Caco-2 (cell line): ENCODE measurements at regions not wholly inside any gene's neighbourhood (a gene's known extent, or its start where the extent isn't known, plus 50 kb on each side); places are given as distances from the start of the nearest gene placed in this dataset.

Source experiments
- BruUV-seq: library from RNA; stranded (reverse); fragments of 400-500 nt; replicated peaks from 2 replicates; lab custom pipeline; 2021; lab: Mats Ljungman, UMichigan
- CTCF ChIA-PET: fragments of 300-600 bp; sonication (Branson Sonifier 250); formaldehyde crosslinking; loops from one replicate; lab custom pipeline; 2022; ENCODE audit warnings: antibody characterized with exemption; lab: Charles Lee
- POLR2A ChIA-PET: fragments of 300-600 bp; sonication (Branson Sonifier 250); formaldehyde crosslinking; loops from one replicate; lab custom pipeline; 2022; ENCODE audit warnings: antibody characterized with exemption; lab: Charles Lee
- DNase-seq, 2 experiments: peaks; one replicate each; pipeline versions ENCODE4 v3.0.0 to v3.0.0-alpha.2; 2020 to 2022
- H3K27me3 ChIP-seq: replicated peaks from 2 replicates; pipeline ENCODE4 v1.6.0; 2011; ENCODE audit warnings: low read length; ENCODE audit not compliant: control insufficient read depth, insufficient read depth
- H3K36me3 ChIP-seq: 2 replicates; pipeline ENCODE4 v1.5.1; 2011; ENCODE audit warnings: low read length; ENCODE audit not compliant: control insufficient read depth, insufficient read depth
- H3K4me1 ChIP-seq: fragments of 250-450 bp; sonication (Bioruptor Pico); 2 replicates; pipeline ENCODE4 v1.5.1; 2020; ENCODE audit warnings: mild to moderate bottlenecking
- H3K4me3 ChIP-seq: 2 replicates; pipeline ENCODE4 v1.5.1; 2011; ENCODE audit warnings: low read depth, mild to moderate bottlenecking, control low read depth, low read length
- H3K9me3 ChIP-seq: fragments of 250-450 bp; sonication (Bioruptor Pico); 2 replicates; pipeline ENCODE4 v1.5.1; 2020; ENCODE audit warnings: mild to moderate bottlenecking, moderate library complexity
- H3K27ac Mint-ChIP-seq: one replicate; pipeline ENCODE4 v1.8.0; 2022; ENCODE audit warnings: mixed read lengths; ENCODE audit not compliant: unreplicated experiment
- H3K27me3 Mint-ChIP-seq: one replicate; pipeline ENCODE4 v1.8.0; 2022; ENCODE audit warnings: mixed read lengths; ENCODE audit not compliant: insufficient read depth, unreplicated experiment
- H3K36me3 Mint-ChIP-seq: one replicate; pipeline ENCODE4 v1.8.0; 2022; ENCODE audit warnings: mild to moderate bottlenecking, mixed read lengths; ENCODE audit not compliant: insufficient read depth, unreplicated experiment
- H3K4me1 Mint-ChIP-seq: one replicate; pipeline ENCODE4 v1.8.0; 2022; ENCODE audit warnings: low read depth, mixed read lengths; ENCODE audit not compliant: unreplicated experiment
- H3K4me3 Mint-ChIP-seq: one replicate; pipeline ENCODE4 v1.8.0; 2022; ENCODE audit warnings: mild to moderate bottlenecking, moderate library complexity, mixed read lengths; ENCODE audit not compliant: unreplicated experiment
- H3K9me3 Mint-ChIP-seq: one replicate; pipeline ENCODE4 v1.8.0; 2022; ENCODE audit warnings: mixed read lengths; ENCODE audit not compliant: unreplicated experiment
- CTCF ChIP-seq, 2 experiments: fragments of 200-600 bp in 1 of 2; IDR thresholded peaks; 1 replicate in 1 of 2; 2 replicates in 1 of 2; pipeline versions ENCODE4 v1.5.1 to v1.8.0; 2011 to 2022; ENCODE audit warnings: antibody characterized with exemption in 1 of 2, control low read depth in 1 of 2, inconsistent platforms in 1 of 2, low read depth in 1 of 2, low read length in 1 of 2, mild to moderate bottlenecking in 1 of 2, moderate library complexity in 1 of 2; ENCODE audit not compliant: insufficient read depth in 1 of 2, severe bottlenecking in 1 of 2, unreplicated experiment in 1 of 2
- intact Hi-C: fragments of 100-400 bp; cut with micrococcal nuclease; formaldehyde crosslinking; loops from one replicate; pipeline ENCODE4 v1.10.0; 2022; ENCODE audit not compliant: unreplicated experiment

DNA sequence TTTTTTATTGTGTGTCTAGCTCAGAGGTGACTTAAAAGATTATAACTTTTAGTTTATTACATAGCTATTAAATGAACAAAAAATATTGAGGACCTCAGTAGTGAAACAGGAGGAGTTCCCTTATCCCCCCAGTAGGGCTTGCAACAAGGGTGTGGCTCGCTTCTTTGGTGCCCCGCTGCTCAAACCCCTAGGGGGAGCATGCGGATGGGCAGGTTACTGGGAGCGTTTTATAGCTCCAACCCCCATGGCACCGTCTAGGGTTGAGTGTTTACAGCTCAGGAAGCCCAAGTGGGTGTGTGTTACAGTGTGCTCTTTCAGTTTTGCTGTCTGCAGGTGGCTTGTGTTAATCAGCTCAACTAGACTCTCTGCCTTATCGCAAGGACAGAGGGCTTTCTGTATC is 1513.7 kb downstream of the GRIK2 start:
- no peaks in the 10 kb centered on the region for H3K9me3 Mint-ChIP-seq
- no peaks in the 10 kb centered on the region for H3K36me3 Mint-ChIP-seq
- H3K4me1 Mint-ChIP-seq, result no peaks in the 10 kb centered on the region
- POLR2A ChIA-PET, result no interaction called here
- CTCF ChIA-PET, result interaction anchor here (0.6 kb wide), 1 partner anchor 180 kb away, joined by 3 read pairs; no protein-coding TSS in a partner anchor
- no peaks in the 10 kb centered on the region for H3K27me3 ChIP-seq
- no peak for DNase-seq
- no peaks in the 10 kb centered on the region for H3K4me1 ChIP-seq
- no peaks in the 10 kb centered on the region for H3K27me3 Mint-ChIP-seq
- TF ChIP-seq CTCF (IDR thresholded peaks at IDR 0.05; ENCODE audit: insufficient read depth in 1 of 2, low read depth in 1 of 2, low read length in 1 of 2, severe bottlenecking in 1 of 2, unreplicated experiment in 1 of 2), result no peak
- H3K27ac Mint-ChIP-seq, result no peak overlapping the region
- H3K36me3 ChIP-seq, result no peaks in the 10 kb centered on the region
- no peak overlapping the region for H3K4me3 Mint-ChIP-seq
- BruUV-seq, result no TSS peak
- intact Hi-C loops, result no loop called here
- no peaks in the 10 kb centered on the region for H3K9me3 ChIP-seq
- no peak overlapping the region for H3K4me3 ChIP-seq

GRCh38 chr6:102902471-102902870 is 1509.0 kb downstream of the GRIK2 start:
- no peak overlapping the region for H3K4me3 ChIP-seq
- Mint-ChIP-seq H3K36me3 (no peaks in the 10 kb centered on the region), H3K27ac (no peak overlapping the region), H3K4me3 (no peak overlapping the region), H3K27me3 (no peaks in the 10 kb centered on the region), H3K9me3 (peaks cover 10% of the 10 kb centered on the region), H3K4me1 (no peaks in the 10 kb centered on the region)
- intact Hi-C loops, result no loop called here
- no peaks in the 10 kb centered on the region for H3K27me3 ChIP-seq
- no peak for TF ChIP-seq CTCF (IDR thresholded peaks at IDR 0.05; ENCODE audit: insufficient read depth in 1 of 2, low read depth in 1 of 2, low read length in 1 of 2, severe bottlenecking in 1 of 2, unreplicated experiment in 1 of 2)
- no TSS peak for BruUV-seq
- DNase-seq, result no peak
- CTCF ChIA-PET, result no interaction called here
- POLR2A ChIA-PET, result no interaction called here
- H3K36me3 ChIP-seq, result no peaks in the 10 kb centered on the region
- H3K9me3 ChIP-seq, result no peaks in the 10 kb centered on the region
- H3K4me1 ChIP-seq, result no peaks in the 10 kb centered on the region

DNA sequence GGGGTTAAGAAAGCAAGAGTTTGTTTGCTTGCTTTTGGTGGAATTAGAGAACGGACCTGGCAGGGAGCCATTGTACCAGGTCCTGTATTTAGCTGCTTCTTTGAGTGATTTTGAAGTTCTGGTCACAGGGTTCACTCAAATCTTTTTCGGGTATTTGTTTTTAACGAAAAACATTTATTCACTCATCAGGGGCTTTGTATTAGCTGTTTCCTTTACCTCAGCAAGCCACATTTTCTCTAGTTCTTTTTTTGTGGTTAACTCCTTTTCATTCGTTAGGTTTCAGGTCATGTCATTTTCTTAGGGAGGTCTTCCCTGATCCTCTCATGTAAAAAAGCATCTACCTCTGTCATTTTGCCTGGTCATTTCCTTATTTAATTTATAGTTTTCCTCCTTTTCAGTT is 1502.2 kb downstream of the GRIK2 start:
- Histone ChIP-seq H3K9me3 (no peaks in the 10 kb centered on the region), H3K4me3 (no peak overlapping the region), H3K36me3 (no peaks in the 10 kb centered on the region), H3K4me1 (no peaks in the 10 kb centered on the region), H3K27me3 (no peaks in the 10 kb centered on the region)
- ChIA-PET POLR2A (no interaction called here), CTCF (no interaction called here)
- Mint-ChIP-seq H3K9me3 (peaks cover 6% of the 10 kb centered on the region), H3K4me1 (no peaks in the 10 kb centered on the region), H3K4me3 (no peak overlapping the region), H3K27me3 (no peaks in the 10 kb centered on the region), H3K36me3 (no peaks in the 10 kb centered on the region), H3K27ac (no peak overlapping the region)
- intact Hi-C loops, result no loop called here
- BruUV-seq, result no TSS peak
- no peak for TF ChIP-seq CTCF (IDR thresholded peaks at IDR 0.05; ENCODE audit: insufficient read depth in 1 of 2, low read depth in 1 of 2, low read length in 1 of 2, severe bottlenecking in 1 of 2, unreplicated experiment in 1 of 2)
- DNase-seq, result no peak
